Loucy (cell line): ENCODE measurements at regions not wholly inside any gene's neighbourhood (a gene's known extent, or its start where the extent isn't known, plus 50 kb on each side); places are given as distances from the start of the nearest gene placed in this dataset.

ENCODE experiments used
- H2AFZ ChIP-seq: fragments of 200-600 bp; sonication (generic); 2 replicates; pipeline ENCODE4 v1.6.0; 2016; ENCODE audit warnings: antibody characterized with exemption, mild to moderate bottlenecking, low read length, moderate library complexity
- H3F3A ChIP-seq: fragments of 200-600 bp; 2 replicates; pipeline ENCODE4 v1.6.0; 2016; ENCODE audit warnings: antibody characterized with exemption, low read depth, mild to moderate bottlenecking
- H3K27me3 ChIP-seq: fragments of 200-600 bp; sonication (generic); 2 replicates; pipeline ENCODE4 v1.6.1; 2014; ENCODE audit warnings: low read length, mild to moderate bottlenecking; ENCODE audit not compliant: insufficient read depth, poor library complexity, severe bottlenecking
- H3K36me3 ChIP-seq: fragments of 200-600 bp; sonication (generic); 2 replicates; pipeline ENCODE4 v1.6.1; 2016; ENCODE audit warnings: low read length; ENCODE audit not compliant: insufficient read depth
- H3K4me1 ChIP-seq: fragments of 200-600 bp; sonication (generic); 2 replicates; pipeline ENCODE4 v1.5.1; 2014; ENCODE audit warnings: low read length, mild to moderate bottlenecking; ENCODE audit not compliant: insufficient read depth, poor library complexity, severe bottlenecking
- H3K4me2 ChIP-seq: fragments of 200-600 bp; sonication (generic); 2 replicates; pipeline ENCODE4 v1.6.0; 2014; ENCODE audit warnings: antibody characterized with exemption, low read length, low read depth, mild to moderate bottlenecking; ENCODE audit not compliant: poor library complexity, severe bottlenecking
- H3K4me3 ChIP-seq: fragments of 200-600 bp; sonication (generic); 2 replicates; pipeline ENCODE4 v1.5.1; 2014; ENCODE audit warnings: low read length, mild to moderate bottlenecking, mixed read lengths; ENCODE audit not compliant: poor library complexity, severe bottlenecking
- H3K79me2 ChIP-seq: fragments of 200-600 bp; sonication (generic); 2 replicates; pipeline ENCODE4 v1.6.1; 2014; ENCODE audit warnings: low read length; ENCODE audit not compliant: insufficient read depth
- H3K9ac ChIP-seq: fragments of 200-600 bp; sonication (generic); 2 replicates; pipeline ENCODE4 v1.6.0; 2014; ENCODE audit warnings: mild to moderate bottlenecking, low read depth, low read length, moderate library complexity; ENCODE audit not compliant: poor library complexity, severe bottlenecking
- H3K9me2 ChIP-seq: fragments of 200-600 bp; sonication (generic); replicated peaks from 2 replicates; pipeline ENCODE4 v1.6.1; 2016; ENCODE audit warnings: low read depth, low read length, mixed read lengths
- H3K9me3 ChIP-seq: fragments of 200-600 bp; sonication (generic); 2 replicates; pipeline ENCODE4 v1.6.1; 2014; ENCODE audit warnings: mild to moderate bottlenecking, antibody characterized with exemption, low read length, low read depth; ENCODE audit not compliant: insufficient read depth
- H4K20me1 ChIP-seq: fragments of 200-600 bp; sonication (generic); 2 replicates; pipeline ENCODE4 v1.6.0; 2014; ENCODE audit warnings: antibody characterized with exemption, low read length, mild to moderate bottlenecking; ENCODE audit not compliant: insufficient read depth, poor library complexity, severe bottlenecking
- CTCF ChIP-seq: fragments of 200-600 bp; sonication (generic); conservative IDR thresholded peaks from 2 replicates; pipeline ENCODE4 v1.5.1; 2014; ENCODE audit warnings: mild to moderate bottlenecking, antibody characterized with exemption, low read length
- EZH2phosphoT487 ChIP-seq: fragments of 200-600 bp; IDR thresholded peaks from 2 replicates; pipeline ENCODE4 v1.6.1; 2018; ENCODE audit warnings: antibody characterized with exemption, mild to moderate bottlenecking, moderate library complexity, borderline replicate concordance

- Histone ChIP-seq H3K36me3 (no peaks in the 10 kb centered on the region), H2AFZ (no peak overlapping the region), H3F3A (no peaks in the 10 kb centered on the region), H3K9me2 (no peaks in the 10 kb centered on the region), H3K4me1 (no peaks in the 10 kb centered on the region), H3K79me2 (no peaks in the 10 kb centered on the region), H3K9ac (no peak overlapping the region), H3K27me3 (no peaks in the 10 kb centered on the region), H3K9me3 (no peaks in the 10 kb centered on the region), H4K20me1 (no peaks in the 10 kb centered on the region), H3K4me2 (no peak overlapping the region), H3K4me3 (no peak overlapping the region)
- TF ChIP-seq EZH2phosphoT487 (no peak), CTCF (no peak)
These were observed 563.8 kb upstream of the FRG1 start for GRCh38 chr4:189376901-189377300.

GRCh38 chr4:189377569-189377968 lies 563.1 kb upstream of the FRG1 start:
- no peaks in the 10 kb centered on the region for H3K4me1 ChIP-seq
- no peaks in the 10 kb centered on the region for H3F3A ChIP-seq
- H3K36me3 ChIP-seq: no peaks in the 10 kb centered on the region
- H3K79me2 ChIP-seq: no peaks in the 10 kb centered on the region
- H3K27me3 ChIP-seq: no peaks in the 10 kb centered on the region
- TF ChIP-seq CTCF: no peak
- TF ChIP-seq EZH2phosphoT487: no peak
- H3K9ac ChIP-seq: no peak overlapping the region
- no peak overlapping the region for H3K4me3 ChIP-seq
- H3K9me3 ChIP-seq: no peaks in the 10 kb centered on the region
- H2AFZ ChIP-seq: no peak overlapping the region
- no peaks in the 10 kb centered on the region for H3K9me2 ChIP-seq
- H4K20me1 ChIP-seq: no peaks in the 10 kb centered on the region
- no peak overlapping the region for H3K4me2 ChIP-seq

DNA sequence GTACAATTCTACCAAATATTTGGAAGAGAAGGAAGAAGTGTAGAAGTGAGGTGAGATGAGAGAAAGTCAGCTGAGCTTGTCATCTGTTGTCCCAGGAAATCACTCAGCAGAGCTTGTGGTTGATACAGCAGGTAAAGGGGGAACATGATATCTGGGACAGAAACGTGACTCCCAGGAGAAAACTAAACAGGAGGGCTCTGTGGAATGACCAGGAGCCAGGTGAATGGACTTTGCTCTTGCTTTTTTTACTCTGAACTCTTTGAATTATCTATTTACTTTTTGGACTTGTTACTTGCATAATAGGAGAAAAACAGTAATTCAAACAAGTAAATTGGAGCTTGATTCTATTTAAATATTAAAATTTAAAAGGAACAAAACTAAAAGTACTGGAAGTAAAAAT lies 555.6 kb upstream of the FRG1 start:
- Histone ChIP-seq H3K27me3 (no peaks in the 10 kb centered on the region), H3K4me1 (no peaks in the 10 kb centered on the region), H3K9me3 (no peaks in the 10 kb centered on the region), H3K79me2 (no peaks in the 10 kb centered on the region), H3K4me2 (no peak overlapping the region), H3K9me2 (no peaks in the 10 kb centered on the region), H3F3A (no peaks in the 10 kb centered on the region), H3K4me3 (no peak overlapping the region), H2AFZ (no peak overlapping the region), H3K36me3 (no peaks in the 10 kb centered on the region), H4K20me1 (no peaks in the 10 kb centered on the region), H3K9ac (no peak overlapping the region)
- TF ChIP-seq EZH2phosphoT487: no peak

- Histone ChIP-seq H3K27me3 (no peaks in the 10 kb centered on the region), H3K4me2 (no peak overlapping the region), H3K4me1 (no peaks in the 10 kb centered on the region), H3K9ac (no peak overlapping the region), H3K4me3 (no peak overlapping the region), H3K9me3 (no peaks in the 10 kb centered on the region; the same call in 1 of the 2 replicates), H3K9me2 (no peaks in the 10 kb centered on the region), H3K36me3 (no peaks in the 10 kb centered on the region), H3F3A (no peaks in the 10 kb centered on the region), H3K79me2 (no peaks in the 10 kb centered on the region), H2AFZ (no peak overlapping the region), H4K20me1 (no peaks in the 10 kb centered on the region)
- TF ChIP-seq CTCF (no peak), EZH2phosphoT487 (no peak)
These were observed 555.1 kb upstream of the FRG1 start for GRCh38 chr4:189385579-189385978.
